AG09319 (cell line): ENCODE measurements at regions not wholly inside any gene's neighbourhood (a gene's known extent, or its start where the extent isn't known, plus 50 kb on each side); places are given as distances from the start of the nearest gene placed in this dataset.

ENCODE experiments used
- DNase-seq: peaks from one replicate; pipeline ENCODE4 v3.0.0-alpha.2; 2010; ENCODE audit warnings: low read depth; ENCODE audit errors: extremely low read depth
- CTCF ChIP-seq: IDR thresholded peaks from 2 replicates; pipeline ENCODE4 v1.5.1; 2011; ENCODE audit warnings: low read depth, mild to moderate bottlenecking, inconsistent platforms, low read length, moderate library complexity

- no peak for DNase-seq
- TF ChIP-seq CTCF, result no peak
These were observed 1358.9 kb upstream of the LRRTM3 start for GRCh38 chr10:65566906-65567305.

DNA sequence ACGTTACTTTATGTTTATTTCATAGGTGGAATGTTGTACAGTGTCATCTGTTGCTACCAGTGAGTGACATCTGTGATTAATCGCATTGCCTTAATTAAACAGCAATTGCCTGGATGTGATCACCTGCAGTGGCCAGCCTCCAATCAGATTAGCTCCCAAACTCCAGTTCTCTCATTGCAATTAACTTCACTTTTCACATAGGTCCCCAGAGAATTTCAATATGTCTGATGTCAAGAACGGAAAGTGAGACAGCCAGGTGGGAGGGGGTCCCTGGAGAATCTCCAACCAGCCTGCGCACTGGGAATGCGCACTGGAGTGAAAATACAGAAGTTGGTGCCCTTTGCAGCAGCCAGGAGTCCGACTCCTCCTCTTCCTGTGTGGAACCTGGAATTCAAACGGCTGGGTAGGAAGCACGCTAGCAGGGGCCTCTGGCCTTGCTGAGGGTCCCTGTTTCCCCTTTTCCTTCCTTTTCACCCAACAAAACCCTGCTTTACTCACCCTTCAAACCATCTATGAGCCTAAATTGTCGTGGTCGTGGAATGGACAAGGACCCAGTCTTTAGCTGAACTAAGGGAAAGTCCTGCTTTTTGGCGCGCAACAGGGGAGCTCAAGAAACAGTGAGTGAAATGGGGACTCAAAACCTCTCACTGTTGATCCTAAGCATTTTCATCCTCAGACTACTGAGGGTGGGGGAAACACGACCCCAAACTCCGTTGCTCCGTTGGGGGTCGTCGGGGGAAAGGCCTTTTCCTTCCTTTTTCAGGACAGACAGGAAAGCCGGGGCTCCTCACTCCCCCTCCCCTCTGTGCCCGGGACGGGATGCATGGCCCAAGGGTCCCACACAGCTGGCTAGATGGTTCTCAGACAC is 1355.5 kb upstream of the LRRTM3 start:
- DNase-seq, result no peak
- TF ChIP-seq CTCF, result no peak

DNA sequence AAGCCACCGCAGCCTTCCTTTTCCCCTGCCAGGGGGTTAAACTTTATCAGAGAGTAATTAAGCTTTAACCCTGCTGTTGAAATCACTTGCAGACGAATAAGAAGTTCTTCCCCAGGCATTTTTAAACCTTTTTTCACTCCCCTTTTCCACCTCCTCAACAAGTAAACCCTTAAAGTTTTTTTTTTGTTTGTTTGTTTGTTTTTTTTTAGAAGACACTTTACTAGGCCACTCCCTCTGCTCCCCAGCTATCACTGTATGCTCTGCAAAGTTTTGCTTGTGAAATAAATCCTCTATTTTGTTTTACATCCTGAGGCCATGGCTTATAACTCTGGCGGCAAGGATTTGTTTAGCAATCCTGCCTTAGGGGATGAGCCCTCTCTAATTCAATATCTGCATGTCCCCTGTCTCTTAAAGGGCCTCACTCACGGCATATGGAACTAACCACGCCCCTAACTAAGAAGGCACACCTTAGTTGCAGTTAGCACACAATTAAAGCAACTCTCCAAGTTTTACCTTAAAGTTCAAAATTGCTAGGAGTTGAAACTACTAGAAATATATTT is 1354.7 kb upstream of the LRRTM3 start:
- no peak for TF ChIP-seq CTCF
- no peak for DNase-seq

DNA sequence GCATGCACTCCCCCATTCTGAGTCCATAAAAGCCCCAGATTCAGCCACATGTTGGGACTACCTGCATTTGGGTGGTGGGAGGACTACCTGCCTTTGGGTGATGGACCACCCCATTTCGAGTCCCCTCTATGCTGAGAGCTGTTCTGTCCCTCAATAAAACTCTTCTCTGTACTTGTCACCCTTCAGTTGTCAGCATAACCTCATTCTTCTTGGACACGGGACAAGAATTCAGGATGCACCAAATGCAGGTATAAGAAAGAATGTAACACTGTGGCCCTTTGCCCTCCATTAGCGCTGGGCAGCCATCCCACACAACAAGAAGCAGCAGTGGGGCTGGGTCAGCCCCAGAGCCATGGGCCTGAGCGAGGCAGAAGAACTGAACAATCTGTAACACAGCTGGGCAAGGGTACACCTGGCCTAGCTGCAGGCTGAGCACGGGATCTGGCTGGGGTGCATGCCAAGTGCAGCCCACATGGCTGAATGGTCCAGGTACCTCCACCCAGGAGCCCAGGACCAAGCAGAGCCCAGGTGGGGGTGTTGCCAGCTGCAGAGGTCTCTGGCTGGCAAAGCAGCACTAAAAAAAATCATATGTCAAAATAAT is 1344.3 kb upstream of the LRRTM3 start:
- no peak for TF ChIP-seq CTCF
- DNase-seq, result no peak

- no peak for TF ChIP-seq CTCF
- DNase-seq, result no peak
These were observed 1323.5 kb upstream of the LRRTM3 start for GRCh38 chr10:65602182-65602865.

GRCh38 chr10:65611592-65611991 is 1314.2 kb upstream of the LRRTM3 start:
- no peak for TF ChIP-seq CTCF
- DNase-seq, result no peak
